GM18519 (cell line): ENCODE measurements at regions not wholly inside any gene's neighbourhood (a gene's known extent, or its start where the extent isn't known, plus 50 kb on each side); places are given as distances from the start of the nearest gene placed in this dataset.

ENCODE experiments used
- ATAC-seq: cut with Tn5 transposase; IDR thresholded peaks from one replicate; pipeline ENCODE4 v1.9.1; 2021; ENCODE audit warnings: mild to moderate bottlenecking, moderate library complexity; ENCODE audit not compliant: unreplicated experiment, low FRiP score

- peak; percentile 89 for ATAC-seq
Observed at GRCh38 chr12:62123721-62124203, 136.4 kb upstream of the USP15 start.

DNA sequence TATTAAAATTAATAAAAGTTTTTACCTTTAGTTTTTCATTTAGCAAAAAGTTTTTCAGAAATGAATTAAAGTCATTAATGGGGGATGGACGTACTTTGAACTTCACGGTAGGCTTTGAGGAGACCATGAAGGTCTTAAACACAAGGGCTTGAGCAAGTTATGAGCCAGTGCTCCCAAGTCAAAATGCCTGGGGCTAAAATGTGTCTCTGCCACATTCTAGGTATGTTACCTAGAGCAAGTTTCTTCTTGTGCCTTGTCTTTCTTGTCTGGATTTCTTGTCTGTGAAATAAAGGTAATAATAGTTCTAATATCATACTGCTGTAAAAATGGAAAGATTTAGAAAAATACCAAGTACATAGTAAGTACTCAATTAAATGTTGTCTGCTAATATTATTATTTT lies 132.7 kb upstream of the USP15 start:
- no peak for ATAC-seq

GRCh38 chr12:62128175-62128975 lies 131.8 kb upstream of the USP15 start:
- no peak for ATAC-seq

GRCh38 chr12:62129291-62129690 lies 130.9 kb upstream of the USP15 start:
- no peak for ATAC-seq

- ATAC-seq, result no peak
Observed at GRCh38 chr12:62130402-62130801, 129.8 kb upstream of the USP15 start.

DNA sequence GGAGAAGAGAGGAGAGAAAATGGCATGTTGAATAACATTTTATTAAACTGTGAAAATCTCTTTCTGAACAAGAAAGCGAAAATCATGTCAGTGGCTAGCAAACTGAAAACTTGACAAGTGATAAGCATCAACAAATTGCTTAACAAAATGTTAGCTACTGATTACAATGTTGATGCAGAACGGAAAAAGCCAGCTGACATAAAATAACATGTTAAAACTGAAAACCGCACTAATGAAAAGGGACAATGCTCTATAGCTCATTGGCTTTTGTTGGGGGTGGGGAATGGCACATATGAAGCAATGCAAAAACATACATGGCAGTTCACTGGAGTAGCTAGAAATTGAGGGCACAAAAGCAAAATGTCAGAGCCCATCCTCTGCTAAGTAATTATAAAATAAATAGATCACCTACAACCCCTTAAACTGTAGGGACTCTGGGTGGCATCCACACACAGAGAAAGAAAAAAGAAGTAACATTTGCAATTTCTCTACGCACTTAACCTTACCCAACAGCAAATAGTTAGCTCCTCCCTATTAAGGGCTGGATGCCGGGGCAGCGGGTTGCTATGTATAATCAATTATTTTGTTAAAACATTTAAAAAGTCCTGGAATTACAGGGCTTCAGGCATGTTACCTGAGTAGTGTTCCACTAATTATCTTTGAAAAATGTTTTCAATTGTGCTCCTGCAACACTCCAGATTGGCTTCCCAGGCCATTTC lies 129.2 kb upstream of the USP15 start:
- ATAC-seq, result no peak

DNA sequence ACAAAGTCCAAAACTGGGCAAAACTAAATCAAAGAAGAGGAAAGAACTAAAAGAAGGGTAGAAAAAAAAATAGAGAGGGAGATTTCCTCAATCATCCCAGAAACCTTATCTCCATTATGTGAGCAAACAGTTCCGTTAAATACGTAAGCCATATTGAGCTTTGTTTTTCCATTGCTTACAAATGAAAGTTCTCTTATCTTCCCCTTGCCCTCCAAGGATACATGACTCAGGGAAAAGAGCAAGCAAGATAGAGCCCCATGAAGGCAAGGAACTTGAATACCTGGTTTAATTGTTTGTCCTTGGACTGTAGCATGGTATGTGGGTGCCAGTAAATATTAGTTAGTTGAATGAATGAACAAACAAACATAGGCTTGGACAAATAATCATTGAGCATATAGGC lies 126.8 kb upstream of the USP15 start:
- no peak for ATAC-seq

GRCh38 chr12:62135553-62136200 lies 124.5 kb upstream of the USP15 start:
- ATAC-seq, result no peak

GRCh38 chr12:62136496-62136895 lies 123.7 kb upstream of the USP15 start:
- no peak for ATAC-seq

DNA sequence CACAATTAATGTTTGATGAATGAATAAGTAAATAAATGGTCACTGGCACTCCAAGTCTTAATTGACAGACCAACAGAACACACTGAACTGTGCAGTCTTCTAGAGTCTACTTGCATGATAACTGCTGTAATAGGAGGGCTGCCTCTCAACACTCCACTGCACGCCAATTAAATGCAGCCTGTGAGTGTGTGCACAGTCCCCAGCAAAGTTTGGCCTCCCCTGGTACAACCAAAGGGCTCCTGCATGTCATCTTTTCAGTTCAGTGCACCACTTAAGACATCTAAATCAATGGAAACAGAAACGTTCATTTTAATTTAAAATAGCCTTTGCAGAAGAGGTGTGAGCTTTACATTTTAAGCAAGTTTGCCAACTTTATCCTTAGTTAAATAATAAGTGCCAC lies 121.7 kb upstream of the USP15 start:
- no peak for ATAC-seq

GRCh38 chr12:62146318-62146717 lies 113.9 kb upstream of the USP15 start:
- no peak for ATAC-seq

DNA sequence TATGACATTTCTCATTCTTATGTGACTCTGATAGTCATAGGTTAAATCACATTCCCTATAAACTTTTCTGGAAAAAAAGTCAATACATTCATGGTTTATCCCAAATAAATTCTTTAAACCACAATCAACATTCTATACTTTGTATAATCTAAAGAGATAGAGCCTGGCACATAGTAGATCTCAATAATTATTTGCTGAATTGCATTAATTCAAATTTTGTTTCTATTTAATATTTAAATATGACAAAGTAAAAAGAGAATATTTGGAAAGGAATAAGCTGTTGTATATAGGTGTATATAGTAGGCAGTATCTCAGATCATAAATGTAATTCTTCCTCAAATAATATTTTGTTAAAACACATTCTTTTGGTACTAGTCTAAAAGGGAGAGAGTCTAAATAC lies 102.2 kb upstream of the USP15 start:
- no peak for ATAC-seq

GRCh38 chr12:62158461-62159360 lies 101.5 kb upstream of the USP15 start:
- no peak for ATAC-seq

- ATAC-seq, result no peak
Observed at GRCh38 chr12:62162214-62162613, 98.0 kb upstream of the USP15 start.

- no peak for ATAC-seq
Observed at GRCh38 chr12:62163368-62163767, 96.8 kb upstream of the USP15 start.

GRCh38 chr12:62164036-62164435 lies 96.2 kb upstream of the USP15 start:
- ATAC-seq, result no peak

GRCh38 chr12:62166525-62166924 lies 93.7 kb upstream of the USP15 start:
- ATAC-seq, result no peak

GRCh38 chr12:62168411-62168810 lies 91.8 kb upstream of the USP15 start:
- no peak for ATAC-seq

DNA sequence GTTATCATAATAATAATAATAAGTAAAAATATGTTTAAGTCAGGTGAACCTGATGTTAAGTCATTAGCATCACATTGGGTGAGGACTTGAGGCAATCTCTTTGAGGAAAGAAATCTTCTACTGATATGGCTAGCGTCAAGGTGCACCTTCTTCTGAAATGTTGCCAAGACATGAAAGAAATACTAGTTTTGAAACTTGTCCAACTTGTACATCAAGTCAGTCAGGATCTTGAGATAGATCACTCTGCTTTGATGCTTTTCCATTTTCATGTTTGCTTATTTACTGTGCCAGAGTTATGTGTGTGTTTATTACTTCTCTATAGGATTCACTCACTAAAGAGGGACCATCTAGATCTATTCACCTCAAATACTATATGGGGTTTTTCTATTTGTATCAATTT lies 90.0 kb upstream of the USP15 start:
- ATAC-seq, result no peak

DNA sequence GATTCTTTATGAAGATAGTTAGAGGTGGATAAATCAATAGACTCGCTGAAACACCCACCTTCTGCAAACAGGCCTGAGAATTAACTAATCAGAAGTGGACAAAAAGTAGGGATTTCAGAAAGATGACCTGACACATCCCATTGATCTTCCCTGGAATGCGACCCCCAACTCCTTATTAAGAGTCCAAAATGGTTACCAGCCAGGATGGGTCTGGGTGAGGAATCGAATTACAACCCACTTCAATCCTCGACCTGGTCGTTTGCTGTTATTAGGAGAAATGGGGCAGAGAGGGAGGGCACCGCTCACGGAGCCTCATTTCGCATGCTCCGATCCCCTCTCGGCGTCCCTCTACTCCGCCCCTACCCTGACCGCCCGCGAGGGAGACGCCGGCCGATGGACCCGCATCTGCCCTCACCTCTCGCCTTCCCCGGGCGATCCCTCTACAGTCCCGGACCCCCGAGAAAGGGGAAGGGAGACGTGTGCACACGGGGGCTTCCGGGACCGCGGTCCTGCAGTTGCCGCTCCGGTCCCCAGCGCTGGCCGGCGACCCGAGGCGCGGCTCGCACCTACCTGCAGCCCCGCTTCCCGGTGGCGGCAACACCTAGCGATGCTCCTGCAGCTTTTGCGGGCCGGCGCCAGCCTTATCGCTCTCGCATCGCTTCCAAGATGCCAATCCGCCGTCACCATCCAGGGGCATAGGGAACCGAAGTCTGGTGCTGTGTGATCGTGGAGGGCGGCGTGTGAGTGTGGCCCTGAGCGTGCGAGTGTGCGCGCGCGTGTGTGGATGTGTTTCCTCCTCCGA lies 69.3 kb upstream of the USP15 start:
- no peak for ATAC-seq
